HG03135 (cell line): ENCODE measurements at regions not wholly inside any gene's neighbourhood (a gene's known extent, or its start where the extent isn't known, plus 50 kb on each side); places are given as distances from the start of the nearest gene placed in this dataset.
"Not testable (repeated sequence)": the region's sequence is repeated elsewhere in the genome, so short reads cannot be mapped to it uniquely, and the experiment has no call there.

Experiments used
- ATAC-seq: cut with Tn5 transposase; IDR thresholded peaks from one replicate; pipeline ENCODE4 v1.9.1; 2021; ENCODE audit warnings: mild to moderate bottlenecking, moderate library complexity; ENCODE audit not compliant: unreplicated experiment

DNA sequence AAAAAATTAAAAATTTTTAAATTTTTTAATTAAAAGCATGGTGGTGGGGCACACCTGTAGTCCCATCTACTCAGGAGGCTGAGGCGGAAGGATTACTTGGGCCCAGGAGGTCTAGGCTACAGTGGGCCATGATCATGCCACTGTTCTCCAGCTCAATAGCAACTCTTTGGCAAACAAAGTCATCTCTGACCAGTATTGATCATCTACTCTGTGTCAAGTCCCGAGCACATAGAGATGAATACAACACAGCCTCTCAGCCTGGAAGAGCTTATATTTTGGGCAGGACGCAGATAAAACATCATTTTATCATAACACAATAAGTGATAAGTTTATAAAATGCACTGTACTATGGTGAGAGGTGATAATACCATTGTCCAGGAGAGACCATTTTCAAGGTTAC is 281.6 kb upstream of the GADL1 start:
- ATAC-seq = no peak

- ATAC-seq = no peak
Observed at GRCh38 chr3:31178467-31178866, 284.0 kb upstream of the GADL1 start.

DNA sequence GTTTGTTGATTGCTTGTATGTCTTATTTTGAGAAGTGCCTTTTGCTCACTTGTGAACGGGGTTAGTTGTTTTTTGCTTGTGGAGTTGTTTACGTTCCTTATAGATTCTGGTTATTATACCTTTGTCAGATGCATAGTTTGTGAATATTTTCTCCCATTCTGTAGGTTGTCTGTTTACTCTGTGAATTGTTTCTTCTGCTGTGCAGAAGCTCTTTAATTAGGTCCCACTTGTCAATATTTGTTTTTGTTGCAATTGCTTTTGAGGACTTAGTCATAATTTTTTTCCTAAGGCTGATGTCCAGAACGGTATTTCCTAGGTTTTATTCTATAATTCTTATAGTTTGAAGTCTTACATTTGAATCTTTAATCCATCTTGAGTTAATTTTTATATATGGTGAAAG is 285.3 kb upstream of the GADL1 start:
- no peak for ATAC-seq

- ATAC-seq = no peak
Observed at GRCh38 chr3:31180274-31180673, 285.8 kb upstream of the GADL1 start.

GRCh38 chr3:31181661-31182060 is 287.2 kb upstream of the GADL1 start:
- ATAC-seq = no peak

GRCh38 chr3:31182661-31183060 is 288.2 kb upstream of the GADL1 start:
- no peak for ATAC-seq

DNA sequence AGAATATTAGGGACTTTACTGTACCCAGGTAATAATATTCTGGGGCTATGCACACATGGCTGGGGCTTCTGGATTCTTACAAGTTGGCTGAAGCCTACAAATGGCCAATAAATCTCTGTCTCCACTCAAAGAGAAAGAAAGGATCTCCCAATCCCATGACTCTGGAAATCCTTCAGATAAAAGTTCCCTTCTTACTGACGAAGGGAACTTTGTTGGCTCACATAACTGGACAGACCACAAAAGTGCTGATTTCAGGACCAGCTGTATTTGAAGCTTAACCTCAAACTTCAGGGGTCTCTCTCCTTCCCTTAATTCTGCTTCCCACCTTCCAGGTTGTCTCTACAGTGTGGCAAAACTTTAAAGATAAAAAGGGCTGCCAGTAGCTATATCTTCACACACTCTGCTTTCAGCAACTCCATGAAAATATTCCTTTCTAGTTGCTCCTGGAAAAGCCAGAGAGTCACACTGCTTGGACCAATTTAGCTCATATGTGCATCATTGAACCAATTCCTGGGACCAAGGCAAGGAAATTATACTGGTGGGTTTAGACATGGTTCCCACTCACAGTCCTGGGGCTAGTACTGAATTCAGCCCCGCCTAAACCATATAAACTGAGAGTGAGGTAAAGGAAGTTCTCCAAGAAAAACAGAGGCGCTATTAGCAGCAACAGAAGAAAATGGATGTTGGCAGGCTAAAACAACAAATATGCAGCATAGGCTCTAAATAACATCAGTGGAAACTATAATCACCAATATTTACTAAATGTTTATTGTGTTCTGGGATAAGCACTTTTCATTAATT is 290.0 kb upstream of the GADL1 start:
- ATAC-seq = no peak

DNA sequence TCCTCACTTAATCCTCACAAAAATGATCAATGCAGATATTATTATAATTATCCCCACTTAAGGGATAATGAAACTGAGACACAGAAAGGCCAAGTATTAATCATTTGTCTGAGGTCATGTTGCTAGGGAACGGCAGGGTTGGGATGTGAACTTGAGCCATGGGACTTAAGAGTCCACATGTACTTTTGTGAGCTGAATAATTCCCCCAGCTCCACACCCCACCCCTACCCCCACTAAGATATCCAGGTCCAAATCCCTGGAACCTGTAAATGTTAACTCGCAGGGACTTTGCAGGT is 290.5 kb upstream of the GADL1 start:
- ATAC-seq = no peak

- no peak for ATAC-seq
Observed at GRCh38 chr3:31186041-31186440, 291.6 kb upstream of the GADL1 start.

GRCh38 chr3:31187380-31187779 is 292.9 kb upstream of the GADL1 start:
- ATAC-seq = no peak

GRCh38 chr3:31188112-31188511 is 293.7 kb upstream of the GADL1 start:
- no peak for ATAC-seq

DNA sequence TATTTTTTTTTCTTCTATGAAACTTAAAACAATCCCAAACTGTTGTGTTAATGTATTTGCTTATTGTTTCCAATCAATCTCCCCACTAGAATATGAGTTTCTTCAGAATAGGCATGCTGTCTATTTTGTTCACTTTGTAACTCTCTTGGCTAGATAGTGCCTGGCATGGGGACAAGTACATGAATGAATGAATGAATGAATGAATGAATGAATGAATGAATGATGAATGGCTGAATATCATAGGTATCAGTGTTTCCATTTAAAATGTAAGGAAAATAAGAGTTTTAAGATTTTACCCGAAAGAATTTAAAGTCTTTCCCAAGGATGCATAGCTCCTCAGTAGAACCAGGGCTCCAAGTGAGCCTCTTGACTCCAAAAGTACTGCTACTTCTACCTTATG is 294.9 kb upstream of the GADL1 start:
- no peak for ATAC-seq

GRCh38 chr3:31189971-31190370 is 295.5 kb upstream of the GADL1 start:
- no peak for ATAC-seq

GRCh38 chr3:31191354-31191753 is 296.9 kb upstream of the GADL1 start:
- ATAC-seq = no peak

DNA sequence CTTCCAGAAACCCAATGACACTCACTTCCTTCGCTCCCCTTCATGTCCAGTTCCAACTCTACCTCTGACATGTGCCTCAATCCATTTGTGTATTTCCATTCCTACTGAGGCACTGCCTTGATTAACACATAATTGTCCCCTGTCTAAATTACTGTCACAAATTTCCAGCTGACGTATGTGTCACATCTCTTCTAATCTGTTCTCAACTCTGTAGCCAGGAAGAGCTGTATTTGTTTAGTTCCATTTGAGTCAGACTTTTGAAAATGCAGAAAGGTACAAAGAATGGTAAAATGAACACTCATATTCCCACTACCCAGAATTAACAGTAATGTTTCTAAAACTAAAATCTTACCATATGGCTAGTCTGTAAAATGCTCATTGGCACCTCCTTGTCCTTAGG is 299.0 kb upstream of the GADL1 start:
- ATAC-seq = no peak

- ATAC-seq = no peak
Observed at GRCh38 chr3:31193871-31194270, 299.4 kb upstream of the GADL1 start.

GRCh38 chr3:31196261-31196660 is 301.8 kb upstream of the GADL1 start:
- ATAC-seq = no peak

GRCh38 chr3:31196881-31197364 is 302.5 kb upstream of the GADL1 start:
- no peak for ATAC-seq

DNA sequence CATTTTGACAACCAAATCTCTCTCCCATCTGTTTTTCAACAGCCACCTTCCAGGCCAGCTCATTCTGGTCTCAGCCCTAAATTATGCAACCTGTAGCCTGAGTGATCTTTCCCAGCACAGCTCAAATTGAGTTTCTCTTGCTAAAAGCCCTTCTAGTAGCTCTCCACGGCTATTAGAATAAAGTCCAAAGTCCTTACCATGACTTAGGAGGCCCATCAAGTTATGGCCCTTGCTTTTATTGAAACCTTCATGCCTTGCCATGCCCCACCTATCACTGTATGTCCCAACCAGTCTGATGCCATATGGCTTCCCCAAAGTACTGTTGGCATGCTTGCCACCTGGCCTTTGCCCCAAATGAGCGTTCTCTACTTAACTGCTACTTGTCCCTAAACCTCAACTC is 303.5 kb upstream of the GADL1 start:
- ATAC-seq = no peak

GRCh38 chr3:31198890-31199289 is 304.4 kb upstream of the GADL1 start:
- no peak for ATAC-seq

GRCh38 chr3:31203960-31204795 is 309.7 kb upstream of the GADL1 start:
- no peak for ATAC-seq

DNA sequence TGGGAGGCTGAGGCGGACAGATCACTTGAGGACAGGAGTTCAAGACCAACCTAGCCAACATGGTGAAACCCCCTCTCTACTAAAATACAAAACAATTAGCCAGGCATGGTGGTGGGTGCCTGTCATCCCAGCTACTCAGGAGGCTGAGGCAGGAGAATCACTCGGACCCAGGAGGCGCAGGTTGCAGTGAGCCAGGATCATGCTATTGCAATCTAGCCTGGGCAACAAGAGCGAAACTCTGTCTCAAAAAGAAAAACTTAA is 310.3 kb upstream of the GADL1 start:
- ATAC-seq = not testable (repeated sequence)
